Hematopoietic multipotent progenitor cell treated with erythropoietin and hydrocortisone succinate and interleukin-3 and kit ligand, for 4 days (in vitro differentiated cells): ENCODE measurements at regions not wholly inside any gene's neighbourhood (a gene's known extent, or its start where the extent isn't known, plus 50 kb on each side); places are given as distances from the start of the nearest gene placed in this dataset.
A peak's percentile ranks its signal among the peaks of the same experiment; 100 is the strongest.
"Not testable (repeated sequence)": the region's sequence is repeated elsewhere in the genome, so short reads cannot be mapped to it uniquely, and the experiment has no call there.

ENCODE experiments used
- DNase-seq: peaks from one replicate; pipeline ENCODE4 v3.0.0-alpha.2; 2015

DNA sequence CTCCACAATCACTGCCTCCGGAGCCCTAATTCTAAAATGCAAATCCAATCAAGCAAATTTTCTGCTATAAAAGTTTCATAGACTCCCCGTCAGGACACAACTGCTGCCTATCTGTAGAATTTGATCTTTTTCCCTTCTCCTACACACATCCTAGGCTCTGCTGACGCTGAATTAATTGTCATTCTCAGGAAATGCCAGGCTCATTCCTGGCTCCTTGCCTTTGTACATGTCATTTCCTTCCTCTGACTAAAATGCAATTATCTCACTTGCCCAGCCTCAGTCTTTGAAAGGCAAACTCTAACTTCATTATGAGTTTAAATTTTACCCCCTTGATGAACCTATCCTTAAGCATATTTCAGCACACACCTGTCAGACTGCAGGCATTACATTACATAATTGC lies 844.9 kb upstream of the CRIM1 start:
- DNase-seq: no peak

DNA sequence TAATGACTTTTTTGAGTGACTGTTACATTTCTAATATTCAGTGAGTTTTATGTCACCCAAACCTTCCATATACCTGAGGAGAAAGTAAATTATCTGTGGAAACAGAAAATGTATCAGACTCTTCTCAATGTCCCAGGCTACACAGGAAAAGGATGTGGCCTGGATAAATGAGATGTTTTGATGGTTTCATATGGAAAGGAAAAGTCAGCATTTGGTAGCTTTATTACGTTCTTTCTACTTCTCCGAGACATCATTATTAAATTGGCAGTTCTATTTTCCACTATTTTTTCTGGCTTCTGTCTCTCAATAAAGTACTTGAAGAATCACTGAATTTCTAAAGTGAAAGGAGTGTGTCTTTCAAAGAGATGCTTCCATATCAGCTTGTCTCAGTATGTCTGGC lies 847.0 kb upstream of the CRIM1 start:
- DNase-seq: no peak

DNA sequence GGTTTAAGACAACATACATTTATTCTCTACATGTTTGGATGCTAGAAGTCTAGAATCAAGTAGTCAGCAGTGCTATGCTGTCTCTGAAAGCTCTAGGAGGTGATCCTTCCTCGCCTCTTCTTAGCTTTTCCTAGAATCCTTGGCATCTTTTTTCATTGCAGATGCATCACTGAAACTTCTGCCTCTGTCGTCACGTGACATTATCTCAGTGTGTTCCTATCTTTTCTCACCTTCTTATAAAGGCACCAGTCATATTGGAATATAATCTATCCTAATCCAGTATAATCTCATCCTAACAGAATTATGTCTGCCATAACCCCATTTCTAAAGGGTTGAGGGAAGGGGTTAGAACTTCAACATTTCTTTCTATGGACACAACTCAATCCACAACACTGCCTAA lies 851.2 kb upstream of the CRIM1 start:
- no peak for DNase-seq

DNA sequence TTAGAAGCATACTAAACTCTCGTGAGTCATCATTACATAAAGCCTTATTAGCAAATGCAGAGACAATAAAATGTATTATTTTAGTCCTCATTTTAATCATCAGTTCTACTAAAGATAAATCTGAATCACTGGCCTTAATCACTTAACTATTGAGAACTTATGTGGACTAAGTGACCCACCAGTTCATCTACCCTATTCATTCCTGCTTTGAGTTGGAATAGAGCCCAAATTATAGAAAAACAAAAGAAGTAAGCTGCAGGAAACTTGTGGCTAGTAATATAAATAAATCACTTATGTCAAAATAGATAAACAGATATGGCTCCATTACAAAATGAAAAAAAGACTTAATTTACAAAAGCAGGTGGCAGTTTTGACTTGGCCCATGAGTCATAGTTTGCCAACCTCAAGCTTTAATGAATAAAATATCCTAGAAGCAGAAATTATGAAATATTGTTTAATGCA lies 851.8 kb upstream of the CRIM1 start:
- no peak for DNase-seq

DNA sequence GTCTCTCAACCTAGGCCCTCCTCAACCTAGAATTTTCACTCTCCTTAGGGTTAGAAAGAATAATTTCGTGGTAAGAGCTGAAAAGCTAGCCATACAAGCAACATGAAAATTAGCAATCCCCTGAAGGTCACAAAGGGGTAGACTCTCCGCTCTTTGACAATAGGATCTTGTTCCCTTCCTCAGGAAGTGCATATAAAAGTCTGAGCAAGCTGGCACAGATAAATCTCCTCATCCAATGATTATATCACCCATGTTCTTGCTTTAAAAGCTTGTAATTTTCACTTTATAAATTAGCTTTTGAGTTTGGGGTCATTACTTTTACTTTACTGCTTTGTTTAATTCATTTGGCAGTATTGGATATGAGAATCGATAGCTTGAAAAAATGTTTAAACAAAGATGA lies 852.3 kb upstream of the CRIM1 start:
- no peak for DNase-seq

DNA sequence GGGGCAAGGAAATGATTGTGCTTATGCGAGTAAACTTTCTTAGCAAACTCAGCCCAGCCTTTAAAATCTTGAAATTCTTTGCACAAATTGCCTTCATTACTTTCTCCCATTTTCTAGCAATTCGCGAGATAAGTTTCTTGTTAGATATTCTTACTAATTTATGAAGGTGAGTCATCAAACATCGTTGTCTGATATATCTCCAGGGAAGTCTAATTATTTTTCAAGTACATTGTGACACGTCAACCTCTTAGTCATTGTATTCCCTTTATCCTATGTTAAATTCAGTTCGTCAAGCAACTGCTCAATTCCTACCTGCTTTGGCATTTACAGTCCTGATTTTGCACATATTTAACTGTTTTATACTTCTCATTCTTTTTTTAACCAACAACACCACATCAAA lies 854.5 kb upstream of the CRIM1 start:
- DNase-seq: no peak

DNA sequence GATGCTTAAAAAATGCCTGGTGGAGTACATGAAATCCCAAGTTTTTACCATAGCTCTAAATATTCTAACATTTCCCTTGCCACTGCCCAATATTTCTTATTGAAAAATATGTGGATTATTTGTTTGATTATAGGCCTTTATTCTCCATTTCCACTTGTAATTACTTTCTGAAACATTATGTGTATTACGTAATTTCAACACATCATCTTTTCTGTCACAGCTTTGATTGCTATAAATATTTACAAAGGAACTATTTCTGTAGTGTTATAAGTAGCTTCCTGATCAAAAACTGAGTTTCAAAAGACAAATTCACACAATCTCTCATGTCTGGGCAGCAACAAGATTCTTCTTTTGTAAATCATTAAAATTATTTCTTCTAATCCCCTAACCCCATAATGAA lies 859.6 kb upstream of the CRIM1 start:
- DNase-seq: no peak

DNA sequence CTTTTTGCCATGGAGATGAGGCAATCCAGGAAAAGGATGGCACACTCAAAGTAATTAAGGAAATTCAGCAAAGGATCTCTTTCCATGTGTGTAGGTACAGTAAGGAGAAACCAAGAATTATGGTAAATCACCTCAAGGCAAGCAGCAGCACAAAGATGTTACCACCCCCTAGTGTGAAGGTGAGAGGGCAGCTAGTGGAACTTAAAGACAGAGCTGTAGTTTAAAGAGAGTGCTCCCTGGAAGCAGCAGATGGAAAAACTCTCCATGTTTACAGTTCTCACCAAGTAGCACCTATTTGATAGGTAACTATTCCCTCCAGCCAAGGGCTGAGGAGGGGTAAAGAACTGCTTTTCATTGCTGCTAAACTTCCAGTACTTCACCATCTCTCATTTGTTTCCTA lies 860.4 kb upstream of the CRIM1 start:
- DNase-seq: peak; percentile 0

DNA sequence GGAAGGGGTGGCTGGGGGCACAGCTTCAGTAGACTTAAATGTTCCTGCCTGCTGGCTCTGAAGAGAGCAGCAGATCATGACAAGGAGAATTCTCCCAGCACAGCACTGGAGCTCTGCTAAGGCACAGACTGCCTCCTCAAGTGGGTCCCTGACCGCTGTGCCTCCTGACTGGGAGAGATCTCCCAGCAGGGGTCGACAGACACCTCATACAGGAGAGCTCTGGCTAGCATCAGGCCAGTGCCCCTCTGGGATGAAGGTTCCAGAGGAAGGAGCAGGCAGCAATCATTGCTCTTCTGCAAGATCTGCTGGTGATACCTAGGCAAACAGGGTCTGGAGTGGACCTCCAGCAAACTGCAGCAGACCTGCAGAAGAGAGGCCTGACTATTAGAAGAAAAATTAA lies 877.5 kb upstream of the CRIM1 start:
- not testable (repeated sequence) for DNase-seq

DNA sequence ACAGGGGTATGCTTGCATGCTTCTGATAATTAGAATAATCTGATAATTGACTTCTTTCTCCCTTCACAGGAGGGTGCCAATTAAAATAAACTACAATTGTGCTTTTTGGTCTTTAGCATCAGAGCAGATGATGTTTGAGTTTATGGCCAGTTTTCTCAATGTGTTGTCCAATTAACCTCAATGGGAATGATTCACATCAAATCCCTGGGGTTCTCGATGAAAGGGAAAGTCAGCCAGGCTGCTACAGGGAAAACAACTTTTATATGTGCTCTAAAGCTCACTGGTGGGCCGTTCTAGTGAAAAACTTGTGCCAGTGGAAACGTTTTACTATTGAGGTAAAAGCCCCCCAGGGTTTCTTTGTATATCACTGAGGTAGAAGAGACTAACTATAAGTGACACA lies 887.3 kb upstream of the CRIM1 start:
- DNase-seq: no peak

DNA sequence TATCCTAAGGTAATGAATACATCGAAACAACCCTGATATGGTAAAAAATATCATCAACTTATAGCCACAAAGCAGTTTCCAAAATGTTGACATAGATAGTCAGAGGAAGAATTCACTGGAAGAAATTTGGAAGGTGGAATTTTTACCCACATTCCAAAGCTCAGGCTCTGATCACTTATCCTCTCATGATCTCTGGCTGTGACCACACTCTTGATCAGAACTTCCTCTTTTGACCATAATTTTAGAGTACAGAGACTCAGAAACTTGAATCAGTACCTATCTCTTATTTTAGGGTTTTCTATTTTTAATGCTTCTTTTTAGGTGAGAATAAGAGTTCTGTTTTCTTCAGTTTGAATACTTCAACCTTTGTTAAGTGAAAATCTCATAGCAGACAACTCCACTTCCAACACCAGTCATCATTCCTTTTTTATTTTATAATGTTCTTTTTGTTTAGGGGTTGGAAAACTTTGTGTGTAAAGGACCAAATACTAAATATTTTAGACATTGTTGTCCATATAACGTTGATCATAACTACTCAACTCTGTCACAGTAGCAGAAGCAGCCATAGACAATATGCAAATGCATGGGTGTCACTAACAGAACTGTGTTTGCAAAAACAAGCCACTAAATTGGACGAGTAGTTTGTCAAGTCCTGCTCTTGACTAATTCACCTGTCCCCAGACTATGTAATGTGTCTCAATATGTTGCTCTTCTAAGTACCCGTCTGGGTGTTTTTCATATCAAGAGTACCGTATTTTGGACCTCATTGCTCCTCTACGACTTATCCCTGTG lies 891.6 kb upstream of the CRIM1 start:
- DNase-seq: no peak

DNA sequence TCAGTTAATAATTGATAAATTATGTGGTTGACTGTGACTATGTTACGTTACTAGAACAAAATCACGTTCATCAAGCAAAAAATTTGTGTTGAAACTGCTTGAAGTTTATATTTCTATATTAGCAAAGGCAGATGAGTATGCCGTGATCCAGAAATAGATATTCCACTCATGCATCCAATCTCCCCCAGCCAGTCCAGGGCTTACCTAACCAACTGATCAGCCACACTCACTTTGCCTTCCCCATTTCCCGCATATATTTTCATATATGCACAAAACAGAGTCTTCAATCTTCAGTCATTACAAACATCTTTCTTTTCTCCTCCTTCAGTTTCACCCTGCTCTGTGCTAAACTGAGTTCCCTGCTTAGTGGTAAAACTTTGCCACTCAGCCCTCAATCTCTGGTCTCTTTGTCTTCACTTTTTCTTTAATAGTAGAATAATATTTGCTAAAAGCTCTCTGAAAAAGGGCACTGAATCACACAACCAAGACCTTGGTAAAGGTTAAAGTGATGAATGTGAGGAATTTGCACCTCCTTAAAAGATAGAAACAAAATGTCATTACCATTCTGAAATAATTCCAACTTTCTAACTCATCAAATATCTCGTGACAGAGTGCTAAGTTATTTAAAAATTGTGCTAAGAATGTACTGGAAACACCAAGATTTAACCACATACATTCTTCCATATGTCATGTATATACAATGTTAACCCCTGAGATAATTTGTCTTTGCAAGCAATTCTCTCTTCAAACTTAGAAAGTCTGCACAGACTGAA lies 893.2 kb upstream of the CRIM1 start:
- DNase-seq: no peak

DNA sequence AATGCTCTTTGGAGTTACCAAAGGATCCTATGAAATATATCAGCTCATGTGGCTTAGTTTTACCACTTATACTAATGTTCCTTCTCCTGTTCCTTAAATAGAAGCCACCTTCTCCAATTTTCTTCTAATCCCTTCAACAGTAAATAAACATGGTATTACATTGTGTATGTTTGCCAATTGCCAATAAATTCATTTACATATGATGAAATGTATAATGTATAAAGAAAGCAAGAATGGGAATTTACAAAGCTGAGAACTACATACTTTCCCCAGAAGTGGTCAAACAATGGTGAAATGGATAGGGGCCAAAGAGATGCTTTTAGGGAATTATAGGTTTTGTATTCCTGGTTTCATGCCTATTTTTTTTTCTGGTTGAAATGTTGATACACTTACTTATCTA lies 894.2 kb upstream of the CRIM1 start:
- no peak for DNase-seq

DNA sequence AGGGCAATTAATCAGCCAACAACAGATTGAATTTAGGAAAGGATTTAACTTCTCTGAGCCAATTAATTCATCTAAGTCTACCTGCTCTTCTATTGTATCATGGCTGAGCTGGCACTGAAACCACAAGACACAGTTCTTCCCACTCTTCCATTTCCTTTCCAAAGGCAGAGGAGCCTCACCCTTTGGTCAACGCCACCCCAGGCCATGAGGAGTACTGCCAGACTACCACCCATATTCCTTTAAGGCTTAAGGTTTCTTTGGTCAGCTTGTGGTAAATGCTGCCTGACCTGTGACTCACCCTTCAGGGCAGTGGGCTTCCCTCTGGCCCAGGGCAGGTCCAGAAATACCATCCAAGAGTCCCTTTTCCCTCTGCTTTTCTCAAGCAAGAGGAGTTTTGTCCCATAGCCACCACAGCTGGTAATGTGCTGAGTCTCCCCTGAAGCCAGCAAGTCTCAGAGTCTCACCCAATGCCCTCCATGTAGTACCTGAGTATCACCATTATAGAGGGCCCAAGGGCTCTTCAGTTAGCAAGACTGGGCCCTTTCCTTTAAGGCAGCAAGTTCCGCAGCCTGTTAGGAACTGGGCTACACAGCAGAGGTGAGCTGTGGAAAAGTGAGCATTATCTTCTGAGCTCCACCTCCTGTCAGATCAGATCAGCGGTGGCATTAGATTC lies 900.5 kb upstream of the CRIM1 start:
- no peak for DNase-seq

DNA sequence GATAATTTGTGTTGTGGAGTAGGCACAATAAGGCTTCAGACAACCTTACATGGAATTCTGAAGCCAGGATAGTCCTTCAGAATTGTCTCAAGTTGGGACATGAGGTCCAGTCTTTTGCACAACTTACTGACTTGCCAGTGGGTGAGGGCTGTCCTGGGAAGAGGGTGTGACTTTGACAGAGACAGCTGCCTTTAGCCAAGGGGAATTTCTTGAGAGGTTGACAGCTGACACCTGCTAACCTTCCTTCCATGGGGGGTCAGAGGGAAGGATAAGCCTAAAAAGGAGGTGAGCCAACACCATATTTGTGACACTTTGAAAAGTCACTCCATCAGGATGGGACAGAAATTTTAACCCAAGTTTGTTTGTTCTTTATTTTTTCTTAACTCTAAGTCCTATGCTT lies 907.8 kb upstream of the CRIM1 start:
- no peak for DNase-seq

DNA sequence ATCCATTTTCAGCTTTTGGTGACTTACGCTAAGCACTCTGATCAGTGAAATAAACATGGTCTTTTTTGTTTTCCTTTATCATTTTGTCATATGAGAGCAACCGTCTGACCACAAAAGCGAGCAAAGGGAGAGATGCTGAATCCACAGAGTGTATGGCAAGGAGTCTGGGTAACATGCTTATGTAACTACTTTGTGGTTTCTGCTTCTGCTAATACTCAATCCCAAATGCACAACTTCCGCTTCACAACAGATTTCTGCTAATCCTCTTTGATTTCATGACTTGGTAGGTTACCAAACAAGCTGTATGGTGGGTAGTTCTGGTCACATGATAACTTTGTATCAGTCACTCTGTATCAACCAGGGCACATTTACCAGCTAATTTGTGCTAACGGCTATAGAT lies 908.4 kb upstream of the CRIM1 start:
- peak; percentile 61 for DNase-seq

DNA sequence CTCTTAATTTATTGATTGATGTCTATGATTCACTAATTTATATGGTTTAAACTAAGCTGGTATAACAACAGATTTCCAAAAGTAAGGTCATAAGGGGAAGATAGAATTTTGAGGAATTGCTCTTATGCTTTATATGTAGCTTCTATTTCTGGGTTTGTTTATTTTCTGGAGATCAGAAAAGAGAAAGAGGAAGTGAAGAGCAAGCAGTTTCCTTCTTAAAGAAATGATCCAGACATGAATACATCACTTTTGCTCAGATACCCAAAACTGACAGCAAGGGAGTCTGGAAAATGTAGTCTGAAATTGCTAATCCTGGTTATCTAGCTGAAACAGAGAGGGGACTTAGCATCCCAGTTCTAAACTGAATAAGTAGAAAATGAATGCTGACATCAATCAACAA lies 912.5 kb upstream of the CRIM1 start:
- no peak for DNase-seq

DNA sequence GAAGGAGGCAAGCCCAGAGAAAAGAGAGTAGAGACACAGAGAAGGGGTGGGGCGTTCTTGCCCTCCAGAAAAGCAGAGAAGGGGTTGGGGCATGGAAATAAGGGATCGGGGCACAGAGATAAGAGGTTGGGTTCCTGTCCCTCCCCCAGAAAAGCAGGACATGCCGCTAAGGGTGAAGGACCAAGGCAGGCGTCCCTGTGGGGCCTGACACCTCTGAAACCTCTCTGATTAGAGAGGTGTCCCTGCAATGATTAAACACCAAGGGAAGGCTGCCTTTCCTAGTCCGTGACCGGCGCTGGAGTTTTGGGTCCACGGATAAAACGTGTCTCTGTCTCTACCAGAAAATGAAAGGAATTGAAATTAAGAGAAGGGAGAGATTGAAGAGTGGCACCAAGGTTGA lies 914.0 kb upstream of the CRIM1 start:
- DNase-seq: not testable (repeated sequence)

DNA sequence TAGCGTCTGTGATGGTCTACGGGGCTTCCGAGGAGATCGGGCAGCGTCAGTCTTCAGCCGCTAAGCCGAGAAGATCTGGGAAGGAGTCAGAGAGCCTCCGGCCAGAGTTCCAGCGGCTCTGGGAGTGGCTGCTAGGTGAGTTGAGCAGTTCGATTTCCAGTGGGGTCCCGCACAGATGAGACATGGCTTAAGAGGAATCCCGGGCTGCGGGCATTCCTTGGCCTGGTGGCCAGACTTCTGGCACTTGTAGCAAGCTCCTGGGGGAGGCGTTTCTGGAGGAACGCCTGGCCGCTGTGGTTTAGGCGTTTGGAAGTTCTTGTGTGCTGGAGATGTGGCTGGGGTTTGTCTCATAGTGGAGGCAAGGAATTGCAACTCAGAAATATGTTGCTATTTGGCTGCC lies 915.3 kb upstream of the CRIM1 start:
- DNase-seq: not testable (repeated sequence)

DNA sequence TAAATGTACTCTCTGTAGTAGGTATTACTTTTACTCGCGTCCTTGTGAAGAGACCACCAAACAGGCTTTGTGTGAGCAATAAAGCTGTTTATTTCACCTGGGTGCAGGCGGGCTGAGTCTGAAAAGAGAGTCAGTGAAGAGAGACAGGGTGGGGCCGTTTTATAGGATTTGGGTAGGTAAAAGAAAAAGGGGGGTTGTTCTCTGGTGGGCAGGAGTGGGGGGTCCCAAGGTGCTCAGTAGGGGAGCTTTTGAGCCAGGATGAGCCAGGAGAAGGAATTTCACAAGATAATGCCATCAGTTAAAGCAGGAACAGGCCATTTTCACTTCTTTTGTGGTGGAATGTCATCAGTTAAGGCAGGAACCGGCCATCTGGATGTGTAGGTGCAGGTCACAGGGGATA lies 918.7 kb upstream of the CRIM1 start:
- not testable (repeated sequence) for DNase-seq

DNA sequence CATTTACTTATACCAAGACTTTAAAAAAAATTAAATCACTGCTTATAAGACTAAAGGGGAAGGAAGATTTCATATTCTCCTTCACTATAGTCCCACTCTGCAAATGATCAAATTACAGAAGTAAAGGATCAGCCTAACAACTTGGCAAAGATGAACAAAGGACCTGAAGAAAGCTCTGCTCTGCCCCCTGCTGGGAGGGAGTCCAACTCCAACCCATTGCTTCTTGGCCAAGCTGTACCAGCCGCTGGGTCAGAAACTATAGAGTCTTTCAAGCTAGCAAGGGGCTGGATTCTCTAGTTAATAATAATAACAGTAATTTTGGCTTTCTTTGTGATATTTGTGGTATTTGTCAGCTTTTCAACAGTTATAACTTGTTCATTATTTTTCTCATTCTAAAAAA lies 927.0 kb upstream of the CRIM1 start:
- peak; percentile 67 for DNase-seq

DNA sequence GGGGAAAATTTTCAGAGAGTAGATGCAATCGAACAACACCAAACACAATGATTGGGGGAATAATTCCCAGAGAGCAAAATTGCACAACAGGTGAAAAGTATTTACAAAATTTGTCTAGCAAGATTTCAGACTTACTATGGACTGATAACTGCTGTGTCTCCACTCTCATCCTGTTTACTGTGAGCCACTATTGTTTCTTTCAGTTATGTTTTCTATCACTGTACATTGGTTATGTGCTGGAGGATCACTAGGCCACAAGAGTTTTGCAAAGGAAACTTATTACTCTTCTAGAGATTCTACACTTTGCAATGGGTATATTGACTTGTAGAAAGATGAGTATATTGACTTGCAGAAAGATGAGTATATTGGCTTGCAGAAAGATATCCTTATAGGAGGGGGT lies 934.1 kb upstream of the CRIM1 start:
- no peak for DNase-seq

DNA sequence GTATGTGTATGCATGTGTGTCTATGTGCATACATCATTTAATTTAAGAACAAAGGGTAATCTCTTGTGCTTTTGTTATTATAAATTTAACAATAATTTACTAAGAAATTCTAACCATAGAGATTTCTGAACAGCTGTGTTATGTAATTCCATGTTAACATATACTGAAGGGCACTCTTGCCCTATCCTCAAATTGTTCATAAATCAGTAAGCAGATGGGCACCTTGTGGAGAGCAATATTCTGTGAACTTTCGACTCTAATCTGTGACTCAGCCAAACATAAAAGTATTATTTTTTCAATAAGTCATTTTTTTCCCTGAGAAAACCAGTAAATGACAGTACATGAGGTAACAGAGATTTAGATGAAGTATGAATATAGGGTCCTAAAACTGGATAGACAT lies 938.3 kb upstream of the CRIM1 start:
- no peak for DNase-seq
